ENCODE measurements at regions not wholly inside any gene's neighbourhood (a gene's known extent, or its start where the extent isn't known, plus 50 kb on each side); places are given as distances from the start of the nearest gene placed in this dataset.

DNA sequence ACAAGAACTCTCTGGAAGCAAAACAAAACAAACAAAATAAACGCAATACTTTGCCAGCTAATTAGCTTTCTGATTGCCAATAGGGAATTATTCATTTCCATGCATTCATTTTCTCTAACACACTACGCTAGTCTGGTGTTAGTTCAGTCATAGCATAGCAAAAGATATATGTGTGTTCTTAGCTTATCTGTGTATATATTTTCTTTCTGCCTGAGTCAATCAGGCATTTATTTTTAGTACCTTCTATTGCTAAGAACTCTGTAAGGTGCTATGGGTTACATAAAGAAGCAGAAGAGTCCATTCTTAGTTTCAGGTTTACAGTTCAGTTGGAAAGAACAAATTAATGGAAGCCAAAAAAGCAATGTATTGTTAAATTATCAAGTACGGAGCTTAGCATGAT lies 490.9 kb downstream of the KLF5 start:
- H3K27me3 Mint-ChIP-seq (ENCODE audit: low read depth) = no peaks in the 10 kb centered on the region
- ChIA-PET POLR2A (interaction anchor here (0.6 kb wide), 1 partner anchor 291 kb away, joined by 3 read pairs; no protein-coding TSS in a partner anchor), CTCF (no interaction called here)
- no peak for DNase-seq (ENCODE audit: low spot score)
- no peak overlapping the region for H3K27ac Mint-ChIP-seq
- TF ChIP-seq CREM (CRISPR knock-in tag; IDR thresholded peaks at IDR 0.05) (no peak), GRHL2 (CRISPR knock-in tag; IDR thresholded peaks at IDR 0.05; ENCODE audit: insufficient replicate concordance, severe bottlenecking) (no peak), MYBL2 (CRISPR knock-in tag; IDR thresholded peaks at IDR 0.05) (no peak), ZNF281 (CRISPR knock-in tag; IDR thresholded peaks at IDR 0.05) (no peak), FOXP4 (CRISPR knock-in tag; IDR thresholded peaks at IDR 0.05) (no peak)
- no peaks in the 10 kb centered on the region for H3K36me3 Mint-ChIP-seq
- H3K4me1 Mint-ChIP-seq = peaks cover 24% of the 10 kb centered on the region
- peaks cover 12% of the 10 kb centered on the region; the same call in 1 of the 2 replicates for H3K9me3 Mint-ChIP-seq
- no peak overlapping the region for H3K4me3 Mint-ChIP-seq
- no peak for ATAC-seq

GRCh38 chr13:73548449-73548848 lies 489.6 kb downstream of the KLF5 start:
- H3K27ac Mint-ChIP-seq = no peak overlapping the region
- H3K27me3 Mint-ChIP-seq (ENCODE audit: low read depth) = no peaks in the 10 kb centered on the region
- ChIA-PET POLR2A (interaction anchor here (0.6 kb wide), 1 partner anchor 650 kb away, joined by 3 read pairs; no protein-coding TSS in a partner anchor), CTCF (no interaction called here)
- H3K4me1 Mint-ChIP-seq = peaks cover 24% of the 10 kb centered on the region
- peaks cover 7% of the 10 kb centered on the region; the same call in 1 of the 2 replicates for H3K9me3 Mint-ChIP-seq
- TF ChIP-seq ZBTB21 (CRISPR knock-in tag; IDR thresholded peaks at IDR 0.05; ENCODE audit: borderline replicate concordance) (no peak), ATF2 (CRISPR knock-in tag; IDR thresholded peaks at IDR 0.05; ENCODE audit: borderline replicate concordance, low read depth) (no peak), CTCF (IDR thresholded peaks at IDR 0.05) (no peak), SMAD3 (CRISPR knock-in tag; IDR thresholded peaks at IDR 0.05; ENCODE audit: borderline replicate concordance) (no peak), TCF7 (CRISPR knock-in tag; IDR thresholded peaks at IDR 0.05; ENCODE audit: low read depth) (no peak), NFE2L1 (CRISPR knock-in tag; IDR thresholded peaks at IDR 0.05) (no peak), AFF4 (CRISPR knock-in tag; IDR thresholded peaks at IDR 0.05; ENCODE audit: borderline replicate concordance) (no peak), ZNF512 (CRISPR knock-in tag; IDR thresholded peaks at IDR 0.05; ENCODE audit: borderline replicate concordance) (no peak), E2F1 (CRISPR knock-in tag; IDR thresholded peaks at IDR 0.05) (no peak), FOXJ3 (CRISPR knock-in tag; IDR thresholded peaks at IDR 0.05; ENCODE audit: borderline replicate concordance) (no peak), RELA (CRISPR knock-in tag; IDR thresholded peaks at IDR 0.05; ENCODE audit: borderline replicate concordance) (no peak)
- no peak overlapping the region for H3K4me3 Mint-ChIP-seq
- no peak for ATAC-seq
- H3K36me3 Mint-ChIP-seq = no peaks in the 10 kb centered on the region
- DNase-seq (ENCODE audit: low spot score) = no peak

Data from WTC11 (cell line).